Mucosa of rectum (tissue), 2 donors: ENCODE measurements at regions not wholly inside any gene's neighbourhood (a gene's known extent, or its start where the extent isn't known, plus 50 kb on each side); places are given as distances from the start of the nearest gene placed in this dataset.

ENCODE experiments used
- H3K27ac ChIP-seq, 2 donors: one replicate each; pipeline ENCODE4 v1.7.0; 2013; ENCODE audit warnings: inconsistent platforms in 2 of 2, low read depth in 2 of 2, low read length in 2 of 2
- H3K27me3 ChIP-seq, 2 donors: one replicate each; pipeline ENCODE4 v1.7.0; 2013; ENCODE audit warnings: low read length in 2 of 2; ENCODE audit not compliant: control insufficient read depth in 2 of 2, insufficient read depth in 2 of 2
- H3K36me3 ChIP-seq, 2 donors: one replicate each; pipeline ENCODE4 v1.7.0; 2013; ENCODE audit warnings: low read length in 2 of 2; ENCODE audit not compliant: control insufficient read depth in 2 of 2, insufficient read depth in 2 of 2
- H3K4me1 ChIP-seq, 2 donors: one replicate each; pipeline ENCODE4 v1.7.0; 2013; ENCODE audit warnings: low read length in 2 of 2, mild to moderate bottlenecking in 1 of 2; ENCODE audit not compliant: control insufficient read depth in 2 of 2, insufficient read depth in 2 of 2
- H3K4me3 ChIP-seq, 2 donors: one replicate each; pipeline ENCODE4 v1.7.0; 2013; ENCODE audit warnings: low read length in 2 of 2
- H3K9ac ChIP-seq, 2 donors: one replicate each; pipeline ENCODE4 v1.7.0; 2013; ENCODE audit warnings: low read length in 2 of 2, low read depth in 1 of 2, mild to moderate bottlenecking in 1 of 2
- H3K9me3 ChIP-seq, 2 donors: one replicate each; pipeline ENCODE4 v1.7.0; 2013; ENCODE audit warnings: low read length in 2 of 2; ENCODE audit not compliant: control insufficient read depth in 2 of 2
- donor health status: healthy.
- donor health status: Normal muscosa, but diverticular disease.

DNA sequence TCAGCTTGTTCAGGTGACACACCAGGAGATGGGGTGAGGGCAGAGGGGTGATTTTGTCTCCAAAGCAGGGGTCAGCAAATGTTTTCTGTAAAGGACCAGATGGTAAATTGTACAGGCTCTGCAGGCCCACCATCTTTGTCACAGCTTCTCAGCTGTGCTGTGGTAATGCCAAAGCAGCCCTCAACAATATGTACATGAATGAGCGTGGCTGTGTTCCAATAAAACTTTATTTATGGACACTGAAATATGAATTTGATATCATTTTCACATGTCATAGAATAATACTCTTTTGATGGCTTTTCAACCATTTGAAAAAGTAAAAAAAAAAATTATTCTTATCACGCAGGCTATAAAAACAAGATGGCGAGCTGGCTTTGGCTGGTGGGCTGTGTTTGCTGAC, 206.4 kb upstream of the RPL38 start:
- Histone ChIP-seq H3K27me3 (peaks cover 0 to 3% of the 10 kb centered on the region in 2 donors), H3K36me3 (no peaks in the 10 kb centered on the region), H3K4me3 (no peak overlapping the region), H3K9me3 (no peaks in the 10 kb centered on the region), H3K9ac (no peak overlapping the region), H3K4me1 (peaks cover 0 to 2% of the 10 kb centered on the region in 2 donors), H3K27ac (no peak overlapping the region)

DNA sequence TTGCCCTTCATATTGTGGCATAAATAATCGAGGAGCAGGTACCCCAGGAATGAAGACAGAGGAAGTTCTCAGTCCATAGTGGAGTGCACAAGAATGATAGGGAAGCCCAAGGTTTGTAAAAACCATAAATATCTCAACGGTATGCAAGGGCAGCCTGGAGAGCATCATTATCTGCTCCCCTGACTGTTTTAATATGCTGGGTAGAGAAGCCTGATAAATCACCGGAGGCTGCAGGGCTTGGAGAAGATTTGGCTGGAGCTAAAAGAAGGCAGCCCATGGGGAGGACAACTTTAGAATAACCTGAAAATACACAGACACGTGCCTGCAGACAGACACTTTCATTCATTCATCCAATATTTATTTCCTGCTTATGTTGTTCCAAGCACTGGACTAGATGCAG, 205.2 kb upstream of the RPL38 start:
- H3K4me1 ChIP-seq = peaks cover 2% of the 10 kb centered on the region in 2 donors
- no peak overlapping the region for H3K9ac ChIP-seq
- H3K9me3 ChIP-seq = no peaks in the 10 kb centered on the region
- H3K27me3 ChIP-seq = peaks cover 0 to 3% of the 10 kb centered on the region in 2 donors
- no peak overlapping the region for H3K4me3 ChIP-seq
- no peaks in the 10 kb centered on the region for H3K36me3 ChIP-seq
- H3K27ac ChIP-seq = no peak overlapping the region

- Histone ChIP-seq H3K36me3 (no peaks in the 10 kb centered on the region), H3K27me3 (peaks cover 3% of the 10 kb centered on the region in 2 donors), H3K9ac (no peak overlapping the region), H3K9me3 (no peaks in the 10 kb centered on the region), H3K27ac (no peak overlapping the region), H3K4me3 (no peak overlapping the region), H3K4me1 (peaks cover 2% of the 10 kb centered on the region in 2 donors)
These were observed 204.5 kb upstream of the RPL38 start for GRCh38 chr17:73998653-73999645.

- Histone ChIP-seq H3K4me1 (peaks cover 2% of the 10 kb centered on the region in 2 donors), H3K36me3 (no peaks in the 10 kb centered on the region), H3K9ac (no peak overlapping the region), H3K27me3 (peaks cover 1 to 7% of the 10 kb centered on the region in 2 donors), H3K4me3 (no peak overlapping the region), H3K27ac (no peak overlapping the region), H3K9me3 (no peaks in the 10 kb centered on the region)
These were observed 202.3 kb upstream of the RPL38 start for GRCh38 chr17:74001145-74001544.

GRCh38 chr17:74002241-74002640, 201.2 kb upstream of the RPL38 start:
- no peak overlapping the region for H3K9ac ChIP-seq
- H3K27ac ChIP-seq = no peak overlapping the region
- peaks cover 3 to 11% of the 10 kb centered on the region in 2 donors for H3K27me3 ChIP-seq
- no peaks in the 10 kb centered on the region for H3K9me3 ChIP-seq
- H3K4me1 ChIP-seq = peaks cover 2% of the 10 kb centered on the region in 2 donors
- H3K4me3 ChIP-seq = no peak overlapping the region
- H3K36me3 ChIP-seq = no peaks in the 10 kb centered on the region

GRCh38 chr17:74004056-74004455, 199.4 kb upstream of the RPL38 start:
- no peak overlapping the region for H3K9ac ChIP-seq
- H3K4me3 ChIP-seq = no peak overlapping the region
- no peaks in the 10 kb centered on the region for H3K9me3 ChIP-seq
- no peaks in the 10 kb centered on the region for H3K36me3 ChIP-seq
- peaks cover 5 to 14% of the 10 kb centered on the region in 2 donors for H3K27me3 ChIP-seq
- no peak overlapping the region for H3K27ac ChIP-seq
- H3K4me1 ChIP-seq = peaks cover 0 to 2% of the 10 kb centered on the region in 2 donors

- Histone ChIP-seq H3K9me3 (no peaks in the 10 kb centered on the region), H3K27ac (no peak overlapping the region), H3K9ac (no peak overlapping the region), H3K36me3 (no peaks in the 10 kb centered on the region), H3K4me3 (no peak overlapping the region), H3K27me3 (peaks cover 9 to 14% of the 10 kb centered on the region in 2 donors), H3K4me1 (peaks cover 0 to 2% of the 10 kb centered on the region in 2 donors)
These were observed 197.7 kb upstream of the RPL38 start for GRCh38 chr17:74005790-74006189.

DNA sequence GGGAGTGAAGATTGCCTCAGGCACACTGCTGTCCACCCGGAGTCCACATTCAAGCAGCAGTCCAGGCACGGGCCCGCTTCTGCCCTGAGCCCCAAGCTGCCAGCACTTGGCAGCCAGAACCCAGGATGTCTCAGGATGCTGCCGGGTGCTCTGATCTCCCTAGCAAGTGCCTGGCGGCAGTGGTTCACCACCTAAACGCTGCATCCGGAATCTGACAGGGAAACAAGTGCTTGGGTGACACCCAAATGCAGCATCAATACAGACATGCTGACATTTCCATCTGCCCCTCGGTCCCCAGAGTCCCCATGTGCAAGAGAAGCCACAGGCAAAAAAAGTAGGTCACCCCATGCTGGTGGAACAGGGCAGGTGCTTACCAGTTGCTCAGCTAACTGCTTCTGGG, 197.1 kb upstream of the RPL38 start:
- Histone ChIP-seq H3K4me3 (no peak overlapping the region), H3K9me3 (no peaks in the 10 kb centered on the region), H3K4me1 (peaks cover 0 to 2% of the 10 kb centered on the region in 2 donors), H3K9ac (no peak overlapping the region), H3K27me3 (peaks cover 9 to 14% of the 10 kb centered on the region in 2 donors), H3K36me3 (no peaks in the 10 kb centered on the region), H3K27ac (no peak overlapping the region)

GRCh38 chr17:74008196-74008595, 195.3 kb upstream of the RPL38 start:
- Histone ChIP-seq H3K9ac (no peak overlapping the region), H3K27me3 (peaks cover 10 to 14% of the 10 kb centered on the region in 2 donors), H3K36me3 (no peaks in the 10 kb centered on the region), H3K27ac (no peak overlapping the region), H3K4me1 (no peaks in the 10 kb centered on the region), H3K4me3 (no peak overlapping the region), H3K9me3 (no peaks in the 10 kb centered on the region)

GRCh38 chr17:74009056-74009625, 194.3 kb upstream of the RPL38 start:
- no peaks in the 10 kb centered on the region for H3K9me3 ChIP-seq
- H3K36me3 ChIP-seq = no peaks in the 10 kb centered on the region
- no peak overlapping the region for H3K27ac ChIP-seq
- no peak overlapping the region for H3K9ac ChIP-seq
- H3K27me3 ChIP-seq = peaks cover 12 to 16% of the 10 kb centered on the region in 2 donors
- no peaks in the 10 kb centered on the region for H3K4me1 ChIP-seq
- H3K4me3 ChIP-seq = no peak overlapping the region
